ENCODE measurements at regions not wholly inside any gene's neighbourhood (a gene's known extent, or its start where the extent isn't known, plus 50 kb on each side); places are given as distances from the start of the nearest gene placed in this dataset.

DNA sequence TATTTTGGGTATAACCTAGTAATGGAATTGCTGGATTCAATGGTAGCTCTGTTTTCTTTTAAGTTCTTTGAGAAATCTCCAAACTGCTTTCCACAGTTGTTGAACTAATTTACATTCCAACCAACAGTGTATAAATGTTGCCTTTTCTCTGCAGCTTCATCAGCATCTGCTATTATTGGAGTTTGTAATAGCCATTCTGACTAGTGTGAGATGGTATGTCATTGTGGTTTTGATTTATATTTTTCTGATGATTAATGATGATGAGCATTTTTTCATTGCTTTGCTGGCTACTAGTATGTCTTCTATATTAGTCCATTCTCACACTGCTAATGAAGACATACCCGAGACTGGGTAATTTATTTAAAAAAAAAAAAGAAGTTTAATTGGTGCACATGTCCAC, 248.6 kb upstream of the MAGI2 start:
- H3K9me3 ChIP-seq (ENCODE audit: control insufficient read depth in 2 of 2, insufficient read depth in 1 of 2, low read depth in 1 of 2, low read length in 1 of 2) = no peaks in the 10 kb centered on the region
- H3K4me3 ChIP-seq (ENCODE audit: low read depth in 1 of 2, low read length in 2 of 2) = no peak overlapping the region
- H3K4me1 ChIP-seq (ENCODE audit: control insufficient read depth in 2 of 2, insufficient read depth in 2 of 2, low read length in 1 of 2) = no peaks in the 10 kb centered on the region
- 74 to 84% methylated on average over 1 of the region's 1 CpG for WGBS, 2 donors
- no peaks in the 10 kb centered on the region for H3K36me3 ChIP-seq (ENCODE audit: control insufficient read depth in 2 of 2, insufficient read depth in 2 of 2, low read length in 1 of 2)
- H3K27ac ChIP-seq (ENCODE audit: low read depth in 2 of 2, low read length in 1 of 2) = no peak overlapping the region
- H3K27me3 ChIP-seq (ENCODE audit: control insufficient read depth in 1 of 2, insufficient read depth in 2 of 2, low read length in 2 of 2) = no peaks in the 10 kb centered on the region

DNA sequence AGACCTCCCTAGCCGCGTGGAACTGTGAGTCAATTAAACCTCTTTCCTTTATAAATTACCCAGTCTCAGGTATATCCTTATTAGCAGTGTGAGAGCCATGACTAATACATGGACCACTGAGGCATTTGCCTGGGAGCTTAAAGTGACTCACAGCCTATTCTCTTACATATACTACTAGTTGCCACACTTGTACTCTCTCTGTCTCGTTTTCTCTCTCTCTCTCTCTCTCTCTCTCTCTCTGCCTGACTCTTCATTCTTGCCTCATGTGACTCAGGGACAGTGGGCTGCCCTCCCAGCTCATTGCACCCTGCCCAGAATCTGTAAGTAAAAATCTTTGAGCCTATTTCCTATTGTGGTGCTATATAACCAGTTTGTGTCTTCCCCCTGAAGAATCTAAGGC, 238.5 kb upstream of the MAGI2 start:
- Histone ChIP-seq H3K27me3 (ENCODE audit: control insufficient read depth in 1 of 2, insufficient read depth in 2 of 2, low read length in 2 of 2) (no peaks in the 10 kb centered on the region), H3K9me3 (ENCODE audit: control insufficient read depth in 2 of 2, insufficient read depth in 1 of 2, low read depth in 1 of 2, low read length in 1 of 2) (no peaks in the 10 kb centered on the region), H3K4me1 (ENCODE audit: control insufficient read depth in 2 of 2, insufficient read depth in 2 of 2, low read length in 1 of 2) (no peaks in the 10 kb centered on the region), H3K27ac (ENCODE audit: low read depth in 2 of 2, low read length in 1 of 2) (no peak overlapping the region), H3K36me3 (ENCODE audit: control insufficient read depth in 2 of 2, insufficient read depth in 2 of 2, low read length in 1 of 2) (no peaks in the 10 kb centered on the region), H3K4me3 (ENCODE audit: low read depth in 1 of 2, low read length in 2 of 2) (no peak overlapping the region)
- WGBS, 2 donors = 62 to 74% methylated on average over 3 of the region's 3 CpGs

DNA sequence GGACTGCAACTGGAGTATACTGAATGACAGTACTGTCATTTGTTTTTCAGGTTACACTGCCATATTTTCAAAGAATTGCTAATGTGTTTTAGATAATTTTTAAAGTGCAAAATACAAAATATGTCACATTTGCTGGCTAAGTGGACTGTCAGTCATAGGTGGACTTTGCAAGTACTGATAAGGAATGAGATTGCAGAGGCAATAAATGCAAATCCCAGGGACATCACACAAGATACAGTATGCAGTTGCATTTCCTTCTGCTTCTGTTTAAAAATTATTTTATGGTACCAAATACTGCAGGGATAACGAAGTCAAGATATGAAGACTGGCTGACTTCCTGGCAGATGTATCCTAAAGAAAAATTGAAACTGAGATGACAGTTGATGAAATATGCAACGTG, 237.6 kb upstream of the MAGI2 start:
- Histone ChIP-seq H3K9me3 (ENCODE audit: control insufficient read depth in 2 of 2, insufficient read depth in 1 of 2, low read depth in 1 of 2, low read length in 1 of 2) (no peaks in the 10 kb centered on the region), H3K27ac (ENCODE audit: low read depth in 2 of 2, low read length in 1 of 2) (no peak overlapping the region), H3K27me3 (ENCODE audit: control insufficient read depth in 1 of 2, insufficient read depth in 2 of 2, low read length in 2 of 2) (no peaks in the 10 kb centered on the region), H3K4me1 (ENCODE audit: control insufficient read depth in 2 of 2, insufficient read depth in 2 of 2, low read length in 1 of 2) (no peaks in the 10 kb centered on the region), H3K4me3 (ENCODE audit: low read depth in 1 of 2, low read length in 2 of 2) (no peak overlapping the region), H3K36me3 (ENCODE audit: control insufficient read depth in 2 of 2, insufficient read depth in 2 of 2, low read length in 1 of 2) (no peaks in the 10 kb centered on the region)
- 59 to 67% methylated on average over 2 of the region's 2 CpGs for WGBS, 2 donors

DNA sequence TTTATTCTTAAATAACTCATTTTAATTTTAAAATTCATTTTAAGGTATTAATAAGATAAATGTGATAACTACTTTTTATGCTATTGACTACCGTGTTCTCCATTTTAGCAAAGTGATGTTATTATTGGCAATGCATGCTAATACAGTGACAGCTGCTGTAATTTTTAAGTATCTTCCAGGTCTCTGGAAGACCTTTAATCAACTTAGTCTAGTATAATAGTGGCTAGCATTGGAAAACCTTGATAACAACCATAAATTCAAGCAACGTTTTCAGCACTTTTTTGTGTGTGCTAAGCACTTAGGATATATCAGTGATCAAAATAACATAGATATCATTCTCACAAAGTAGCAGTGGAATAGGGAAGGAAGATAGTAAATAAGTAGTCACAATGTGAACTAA, 230.9 kb upstream of the MAGI2 start:
- H3K27me3 ChIP-seq (ENCODE audit: control insufficient read depth in 1 of 2, insufficient read depth in 2 of 2, low read length in 2 of 2) = no peaks in the 10 kb centered on the region
- H3K27ac ChIP-seq (ENCODE audit: low read depth in 2 of 2, low read length in 1 of 2) = no peak overlapping the region
- no peaks in the 10 kb centered on the region for H3K9me3 ChIP-seq (ENCODE audit: control insufficient read depth in 2 of 2, insufficient read depth in 1 of 2, low read depth in 1 of 2, low read length in 1 of 2)
- H3K36me3 ChIP-seq (ENCODE audit: control insufficient read depth in 2 of 2, insufficient read depth in 2 of 2, low read length in 1 of 2) = no peaks in the 10 kb centered on the region
- no peak overlapping the region for H3K4me3 ChIP-seq (ENCODE audit: low read depth in 1 of 2, low read length in 2 of 2)
- no peaks in the 10 kb centered on the region for H3K4me1 ChIP-seq (ENCODE audit: control insufficient read depth in 2 of 2, insufficient read depth in 2 of 2, low read length in 1 of 2)
- WGBS, 2 donors = 70 to 76% methylated on average over 2 of the region's 2 CpGs

DNA sequence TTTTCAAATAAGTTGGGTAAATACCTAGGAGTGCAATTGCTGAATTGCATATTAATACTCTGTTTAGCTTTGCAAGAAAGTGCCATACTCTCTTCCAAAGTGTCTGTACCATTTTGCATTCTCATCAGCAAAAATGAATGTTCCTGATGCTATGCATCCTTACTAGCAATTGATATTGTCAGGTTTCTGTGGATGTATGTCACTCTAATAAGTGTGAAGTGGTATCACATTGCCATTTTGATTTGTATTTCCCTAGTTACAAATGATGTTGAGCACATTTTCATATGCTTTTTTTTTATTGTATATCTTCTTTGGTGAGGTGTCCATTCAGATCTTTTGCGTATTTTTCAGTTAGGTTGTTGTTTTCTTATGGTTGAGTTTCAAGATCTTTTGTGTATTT, 230.4 kb upstream of the MAGI2 start:
- WGBS, 2 donors = 85 to 86% methylated on average over 1 of the region's 1 CpG
- H3K36me3 ChIP-seq (ENCODE audit: control insufficient read depth in 2 of 2, insufficient read depth in 2 of 2, low read length in 1 of 2) = no peaks in the 10 kb centered on the region
- H3K27me3 ChIP-seq (ENCODE audit: control insufficient read depth in 1 of 2, insufficient read depth in 2 of 2, low read length in 2 of 2) = no peaks in the 10 kb centered on the region
- no peaks in the 10 kb centered on the region for H3K4me1 ChIP-seq (ENCODE audit: control insufficient read depth in 2 of 2, insufficient read depth in 2 of 2, low read length in 1 of 2)
- H3K9me3 ChIP-seq (ENCODE audit: control insufficient read depth in 2 of 2, insufficient read depth in 1 of 2, low read depth in 1 of 2, low read length in 1 of 2) = no peaks in the 10 kb centered on the region
- no peak overlapping the region for H3K4me3 ChIP-seq (ENCODE audit: low read depth in 1 of 2, low read length in 2 of 2)
- H3K27ac ChIP-seq (ENCODE audit: low read depth in 2 of 2, low read length in 1 of 2) = no peak overlapping the region

DNA sequence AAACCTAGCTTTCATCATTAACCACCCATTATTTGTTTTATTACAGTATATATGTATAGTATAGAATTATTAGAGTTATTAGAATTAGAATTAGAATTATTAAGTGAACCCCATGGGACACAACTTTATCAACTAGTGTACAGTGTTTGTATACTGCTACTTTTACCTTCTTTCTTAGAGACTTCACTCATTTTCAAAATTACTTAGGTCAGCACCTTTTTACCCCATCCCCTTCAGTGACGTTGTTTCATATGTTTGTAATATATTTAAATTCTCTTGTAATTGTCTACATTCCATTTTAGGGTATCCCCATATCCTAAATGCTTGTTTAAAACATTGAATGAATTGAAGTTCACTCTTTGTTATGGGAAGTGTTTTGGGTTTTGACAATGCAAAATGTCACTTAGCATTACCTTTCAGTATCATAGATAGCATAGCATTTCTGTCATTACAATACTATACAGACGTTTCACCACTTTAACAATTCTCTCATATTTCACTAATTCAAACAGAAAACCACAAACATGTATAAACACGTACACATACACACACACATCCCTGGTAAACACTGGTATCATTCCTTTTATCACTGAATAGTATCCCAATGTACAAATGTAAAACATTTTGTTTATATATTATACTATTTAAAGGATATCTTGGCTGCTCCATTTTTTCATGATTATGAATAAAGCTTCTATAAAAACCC, 229.9 kb upstream of the MAGI2 start:
- Histone ChIP-seq H3K27ac (ENCODE audit: low read depth in 2 of 2, low read length in 1 of 2) (no peak overlapping the region), H3K4me1 (ENCODE audit: control insufficient read depth in 2 of 2, insufficient read depth in 2 of 2, low read length in 1 of 2) (no peaks in the 10 kb centered on the region), H3K9me3 (ENCODE audit: control insufficient read depth in 2 of 2, insufficient read depth in 1 of 2, low read depth in 1 of 2, low read length in 1 of 2) (no peaks in the 10 kb centered on the region), H3K4me3 (ENCODE audit: low read depth in 1 of 2, low read length in 2 of 2) (no peak overlapping the region), H3K27me3 (ENCODE audit: control insufficient read depth in 1 of 2, insufficient read depth in 2 of 2, low read length in 2 of 2) (no peaks in the 10 kb centered on the region), H3K36me3 (ENCODE audit: control insufficient read depth in 2 of 2, insufficient read depth in 2 of 2, low read length in 1 of 2) (no peaks in the 10 kb centered on the region)
- 66 to 72% methylated on average over 3 of the region's 3 CpGs for whole genome bisulfite sequencing, 2 donors

DNA sequence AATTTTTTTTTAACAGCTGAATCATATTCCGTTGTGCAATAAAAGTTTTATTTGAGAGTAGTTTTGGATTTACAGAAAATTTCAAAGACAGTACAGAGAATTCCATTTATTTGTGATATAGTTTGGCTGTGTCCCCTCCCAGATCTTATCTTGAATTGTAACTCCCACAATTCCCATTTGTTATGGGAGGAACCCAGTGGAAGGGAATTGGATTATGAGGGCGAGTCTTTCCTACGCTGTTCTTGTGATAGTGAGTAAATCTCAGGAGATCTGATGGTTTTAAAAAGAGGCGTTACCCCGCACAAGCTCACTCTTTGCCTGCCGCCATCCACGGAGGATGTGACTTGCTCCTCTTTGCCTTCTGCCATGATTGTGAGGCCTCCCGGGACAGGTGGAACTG, 228.0 kb upstream of the MAGI2 start:
- Histone ChIP-seq H3K36me3 (ENCODE audit: control insufficient read depth in 2 of 2, insufficient read depth in 2 of 2, low read length in 1 of 2) (no peaks in the 10 kb centered on the region), H3K4me1 (ENCODE audit: control insufficient read depth in 2 of 2, insufficient read depth in 2 of 2, low read length in 1 of 2) (no peaks in the 10 kb centered on the region), H3K4me3 (ENCODE audit: low read depth in 1 of 2, low read length in 2 of 2) (no peak overlapping the region), H3K27ac (ENCODE audit: low read depth in 2 of 2, low read length in 1 of 2) (no peak overlapping the region), H3K27me3 (ENCODE audit: control insufficient read depth in 1 of 2, insufficient read depth in 2 of 2, low read length in 2 of 2) (no peaks in the 10 kb centered on the region), H3K9me3 (ENCODE audit: control insufficient read depth in 2 of 2, insufficient read depth in 1 of 2, low read depth in 1 of 2, low read length in 1 of 2) (no peaks in the 10 kb centered on the region)
- WGBS, 2 donors = 89 to 91% methylated on average over 8 of the region's 8 CpGs

DNA sequence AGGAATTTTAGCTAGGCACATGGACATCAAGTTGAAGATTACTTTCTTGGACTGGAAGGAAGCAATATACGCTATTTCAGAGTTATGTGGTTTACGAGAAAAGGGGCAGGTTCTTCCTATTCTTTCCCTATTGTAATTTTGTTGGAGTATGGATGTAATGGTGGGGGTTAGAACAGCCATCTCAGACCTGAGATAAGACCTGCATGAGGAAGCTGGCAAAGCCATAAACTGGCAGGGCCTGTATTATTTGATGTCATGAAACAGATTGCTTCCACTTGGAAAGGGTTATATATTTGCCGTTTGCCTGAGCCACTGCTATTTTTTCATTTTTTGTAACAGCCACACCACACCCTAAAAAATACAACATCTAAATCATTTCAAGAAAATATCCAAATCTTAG, 220.5 kb upstream of the MAGI2 start:
- no peaks in the 10 kb centered on the region for H3K27me3 ChIP-seq (ENCODE audit: control insufficient read depth in 1 of 2, insufficient read depth in 2 of 2, low read length in 2 of 2)
- 82 to 89% methylated on average over 3 of the region's 3 CpGs for WGBS, 2 donors
- H3K36me3 ChIP-seq (ENCODE audit: control insufficient read depth in 2 of 2, insufficient read depth in 2 of 2, low read length in 1 of 2) = no peaks in the 10 kb centered on the region
- no peak overlapping the region for H3K4me3 ChIP-seq (ENCODE audit: low read depth in 1 of 2, low read length in 2 of 2)
- peaks cover 0 to 3% of the 10 kb centered on the region in 2 donors for H3K9me3 ChIP-seq (ENCODE audit: control insufficient read depth in 2 of 2, insufficient read depth in 1 of 2, low read depth in 1 of 2, low read length in 1 of 2)
- H3K4me1 ChIP-seq (ENCODE audit: control insufficient read depth in 2 of 2, insufficient read depth in 2 of 2, low read length in 1 of 2) = no peaks in the 10 kb centered on the region
- H3K27ac ChIP-seq (ENCODE audit: low read depth in 2 of 2, low read length in 1 of 2) = no peak overlapping the region

DNA sequence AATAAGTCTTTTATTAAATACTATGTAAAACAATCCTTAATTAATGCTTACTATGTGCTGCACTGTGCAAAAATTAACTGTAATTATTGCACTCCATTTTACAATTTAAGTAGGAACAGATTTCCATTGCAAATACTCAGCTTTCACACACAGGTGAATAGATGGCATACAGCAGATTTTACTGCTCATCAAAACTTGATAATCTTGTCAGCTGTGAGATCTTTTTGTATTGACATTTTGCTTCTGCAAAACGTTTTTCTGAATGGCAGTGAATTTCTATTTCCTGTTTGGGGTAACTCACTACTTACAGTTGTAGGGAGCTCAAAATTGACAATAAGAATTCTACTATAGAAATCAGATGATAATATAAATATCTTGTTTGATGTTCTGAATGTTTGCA, 220.0 kb upstream of the MAGI2 start:
- no peak overlapping the region for H3K4me3 ChIP-seq (ENCODE audit: low read depth in 1 of 2, low read length in 2 of 2)
- no peak overlapping the region for H3K27ac ChIP-seq (ENCODE audit: low read depth in 2 of 2, low read length in 1 of 2)
- no peaks in the 10 kb centered on the region for H3K4me1 ChIP-seq (ENCODE audit: control insufficient read depth in 2 of 2, insufficient read depth in 2 of 2, low read length in 1 of 2)
- peaks cover 0 to 3% of the 10 kb centered on the region in 2 donors for H3K9me3 ChIP-seq (ENCODE audit: control insufficient read depth in 2 of 2, insufficient read depth in 1 of 2, low read depth in 1 of 2, low read length in 1 of 2)
- no peaks in the 10 kb centered on the region for H3K27me3 ChIP-seq (ENCODE audit: control insufficient read depth in 1 of 2, insufficient read depth in 2 of 2, low read length in 2 of 2)
- no peaks in the 10 kb centered on the region for H3K36me3 ChIP-seq (ENCODE audit: control insufficient read depth in 2 of 2, insufficient read depth in 2 of 2, low read length in 1 of 2)
- WGBS, 2 donors = 8 to 9% methylated on average over 1 of the region's 1 CpG

DNA sequence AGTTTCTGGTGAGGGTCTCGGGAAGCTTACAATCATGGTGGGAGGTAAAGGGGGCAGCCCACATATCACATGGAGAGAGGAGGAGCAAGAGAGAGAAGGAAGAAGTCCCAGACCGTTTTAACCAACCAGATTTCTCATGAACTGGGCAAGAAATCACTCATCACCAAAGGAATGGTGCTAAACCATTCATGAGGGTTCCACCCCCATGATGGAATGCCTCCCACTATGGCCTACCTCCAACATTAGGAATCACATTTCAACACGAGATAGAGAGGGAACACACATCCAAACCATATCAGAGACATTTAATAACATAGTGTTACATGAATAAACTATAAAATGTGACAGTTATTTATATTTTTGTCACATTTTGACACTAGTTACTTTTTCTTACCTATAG, 214.8 kb upstream of the MAGI2 start:
- H3K4me1 ChIP-seq (ENCODE audit: control insufficient read depth in 2 of 2, insufficient read depth in 2 of 2, low read length in 1 of 2) = no peaks in the 10 kb centered on the region

More for the DNA sequence above, 214.8 kb upstream of the MAGI2 start:
- 45 to 49% methylated on average over 3 of the region's 3 CpGs for WGBS, 2 donors
- Histone ChIP-seq H3K36me3 (ENCODE audit: control insufficient read depth in 2 of 2, insufficient read depth in 2 of 2, low read length in 1 of 2) (no peaks in the 10 kb centered on the region), H3K4me3 (ENCODE audit: low read depth in 1 of 2, low read length in 2 of 2) (no peak overlapping the region), H3K27ac (ENCODE audit: low read depth in 2 of 2, low read length in 1 of 2) (no peak overlapping the region), H3K9me3 (ENCODE audit: control insufficient read depth in 2 of 2, insufficient read depth in 1 of 2, low read depth in 1 of 2, low read length in 1 of 2) (peaks cover 0 to 3% of the 10 kb centered on the region in 2 donors), H3K27me3 (ENCODE audit: control insufficient read depth in 1 of 2, insufficient read depth in 2 of 2, low read length in 2 of 2) (no peaks in the 10 kb centered on the region)
